Endothelial cell of umbilical vein (primary cell): ENCODE measurements at regions not wholly inside any gene's neighbourhood (a gene's known extent, or its start where the extent isn't known, plus 50 kb on each side); places are given as distances from the start of the nearest gene placed in this dataset.

Source experiments
- CTCF ChIP-seq, 2 donors: IDR thresholded peaks; 1 replicate in 1 of 2; 2 replicates in 1 of 2; pipeline ENCODE4 v1.5.1; 2011; ENCODE audit warnings: low read length in 2 of 2, mild to moderate bottlenecking in 2 of 2, moderate library complexity in 2 of 2, control low read depth in 1 of 2, inconsistent platforms in 1 of 2, low read depth in 1 of 2; ENCODE audit not compliant: insufficient read depth in 1 of 2; ENCODE audit errors: extremely low read depth in 1 of 2
- EZH2 ChIP-seq: IDR thresholded peaks from 2 replicates; pipeline ENCODE4 v1.6.1; 2012; ENCODE audit warnings: borderline replicate concordance, low read depth, mild to moderate bottlenecking, moderate library complexity, low read length, inconsistent platforms; ENCODE audit not compliant: severe bottlenecking
- FOS ChIP-seq: IDR thresholded peaks from 2 replicates; pipeline ENCODE4 v1.6.1; 2011; ENCODE audit warnings: mild to moderate bottlenecking, low read length, moderate library complexity, borderline replicate concordance; ENCODE audit not compliant: insufficient read depth
- GATA2 ChIP-seq: IDR thresholded peaks from 2 replicates; pipeline ENCODE4 v1.7.0; 2011; ENCODE audit warnings: low read depth, mild to moderate bottlenecking, moderate library complexity, mixed read lengths, low read length; ENCODE audit not compliant: insufficient read length, insufficient read depth
- JUN ChIP-seq: IDR thresholded peaks from 2 replicates; pipeline ENCODE4 v1.6.1; 2011; ENCODE audit warnings: borderline replicate concordance, low read depth; ENCODE audit not compliant: insufficient read length, insufficient read depth
- MAX ChIP-seq: IDR thresholded peaks from 2 replicates; pipeline ENCODE4 v1.6.1; 2011; ENCODE audit not compliant: insufficient read depth, insufficient read length
- MYC ChIP-seq: IDR thresholded peaks from one replicate; pipeline ENCODE4 v1.6.1; 2011; ENCODE audit warnings: mild to moderate bottlenecking, low read depth, low read length
- POLR2A ChIP-seq: IDR thresholded peaks from 2 replicates; pipeline ENCODE4 v1.6.1; 2012; ENCODE audit warnings: low read depth, mild to moderate bottlenecking, control low read depth, low read length
- POLR2AphosphoS5 ChIP-seq: IDR thresholded peaks from 2 replicates; pipeline ENCODE4 v1.6.1; 2012; ENCODE audit warnings: low read depth, mild to moderate bottlenecking, control low read depth, low read length, moderate library complexity; ENCODE audit not compliant: insufficient read depth

- TF ChIP-seq CTCF (IDR thresholded peaks at IDR 0.05; ENCODE audit: extremely low read depth in 1 of 2, insufficient read depth in 1 of 2, low read depth in 1 of 2, low read length in 2 of 2): no peak
- no peak for TF ChIP-seq POLR2AphosphoS5
- no peak for TF ChIP-seq POLR2A
- TF ChIP-seq EZH2: no peak
- no peak for TF ChIP-seq MYC
- TF ChIP-seq JUN: no peak
- TF ChIP-seq MAX: no peak
- no peak for TF ChIP-seq FOS
- no peak for TF ChIP-seq GATA2
Observed at GRCh38 chr7:91569728-91570457, 305.7 kb downstream of the FZD1 start.
